Astrocyte (in vitro differentiated cells and primary cell): ENCODE measurements at regions not wholly inside any gene's neighbourhood (a gene's known extent, or its start where the extent isn't known, plus 50 kb on each side); places are given as distances from the start of the nearest gene placed in this dataset.

Experiments used
- EZH2 ChIP-seq: IDR thresholded peaks from 2 replicates; pipeline ENCODE4 v1.6.1; 2012; ENCODE audit warnings: mild to moderate bottlenecking, low read length, inconsistent platforms; ENCODE audit not compliant: insufficient read depth
- TF ChIP-seq, protein P1 (sequence below): IDR thresholded peaks from 2 replicates; pipeline ENCODE4 v1.5.1; 2011; ENCODE audit warnings: low read depth, mild to moderate bottlenecking, inconsistent platforms, low read length, moderate library complexity; ENCODE audit not compliant: insufficient read depth

DNA sequence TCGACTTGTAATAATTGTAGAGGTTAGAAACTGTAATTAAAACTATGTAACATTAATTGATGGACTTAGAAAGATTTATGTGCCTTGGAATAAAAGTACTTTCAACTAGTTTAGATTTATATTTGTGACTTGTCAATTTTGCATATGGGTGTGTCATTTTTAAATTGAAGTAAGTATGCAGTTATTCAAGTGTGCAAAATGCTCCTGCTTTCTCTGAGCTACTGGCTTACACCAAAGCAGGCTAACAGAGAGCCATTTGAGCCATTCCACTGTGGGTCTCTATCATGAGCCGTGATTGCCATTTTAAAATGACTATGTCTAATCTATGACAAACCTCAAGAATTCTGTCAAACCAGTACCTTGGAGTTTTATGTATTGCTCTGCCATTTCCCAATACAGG lies 345.0 kb upstream of the MDFIC2 start:
- TF ChIP-seq, protein P1, sequence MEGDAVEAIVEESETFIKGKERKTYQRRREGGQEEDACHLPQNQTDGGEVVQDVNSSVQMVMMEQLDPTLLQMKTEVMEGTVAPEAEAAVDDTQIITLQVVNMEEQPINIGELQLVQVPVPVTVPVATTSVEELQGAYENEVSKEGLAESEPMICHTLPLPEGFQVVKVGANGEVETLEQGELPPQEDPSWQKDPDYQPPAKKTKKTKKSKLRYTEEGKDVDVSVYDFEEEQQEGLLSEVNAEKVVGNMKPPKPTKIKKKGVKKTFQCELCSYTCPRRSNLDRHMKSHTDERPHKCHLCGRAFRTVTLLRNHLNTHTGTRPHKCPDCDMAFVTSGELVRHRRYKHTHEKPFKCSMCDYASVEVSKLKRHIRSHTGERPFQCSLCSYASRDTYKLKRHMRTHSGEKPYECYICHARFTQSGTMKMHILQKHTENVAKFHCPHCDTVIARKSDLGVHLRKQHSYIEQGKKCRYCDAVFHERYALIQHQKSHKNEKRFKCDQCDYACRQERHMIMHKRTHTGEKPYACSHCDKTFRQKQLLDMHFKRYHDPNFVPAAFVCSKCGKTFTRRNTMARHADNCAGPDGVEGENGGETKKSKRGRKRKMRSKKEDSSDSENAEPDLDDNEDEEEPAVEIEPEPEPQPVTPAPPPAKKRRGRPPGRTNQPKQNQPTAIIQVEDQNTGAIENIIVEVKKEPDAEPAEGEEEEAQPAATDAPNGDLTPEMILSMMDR = no peak
- no peak for TF ChIP-seq EZH2
